ENCODE measurements at regions not wholly inside any gene's neighbourhood (a gene's known extent, or its start where the extent isn't known, plus 50 kb on each side); places are given as distances from the start of the nearest gene placed in this dataset.

GRCh38 chr10:131033166-131034085 lies 278.1 kb downstream of the TCERG1L start:
- no peak for TF ChIP-seq EZH2phosphoT487 (IDR thresholded peaks at IDR 0.05; ENCODE audit: borderline replicate concordance)
- no peak for TF ChIP-seq CTCF (conservative IDR thresholded peaks at IDR 0.05; ENCODE audit: low read length)
